Omental fat pad (tissue), 3 donors: ENCODE measurements at regions not wholly inside any gene's neighbourhood (a gene's known extent, or its start where the extent isn't known, plus 50 kb on each side); places are given as distances from the start of the nearest gene placed in this dataset.

Experiments
- ATAC-seq: fragments of 150-250 bp; one replicate; pipeline ENCODE4 v1.9.1; 2016; ENCODE audit warnings: mild to moderate bottlenecking, moderate library complexity; ENCODE audit not compliant: low FRiP score
- DNase-seq: peaks from one replicate; pipeline ENCODE4 v3.0.0-alpha.2; 2019; ENCODE audit warnings: low spot score
- TF ChIP-seq, protein P1 (sequence below), 3 donors: fragments of 450-650 bp; IDR thresholded peaks; one replicate each; pipeline ENCODE4 v1.5.1; 2016 to 2017; ENCODE audit warnings: antibody characterized with exemption in 3 of 3, mild to moderate bottlenecking in 3 of 3, moderate library complexity in 2 of 3

GRCh38 chr3:106908181-106908938 lies 468.9 kb upstream of the CCDC54 start:
- TF ChIP-seq, protein P1, sequence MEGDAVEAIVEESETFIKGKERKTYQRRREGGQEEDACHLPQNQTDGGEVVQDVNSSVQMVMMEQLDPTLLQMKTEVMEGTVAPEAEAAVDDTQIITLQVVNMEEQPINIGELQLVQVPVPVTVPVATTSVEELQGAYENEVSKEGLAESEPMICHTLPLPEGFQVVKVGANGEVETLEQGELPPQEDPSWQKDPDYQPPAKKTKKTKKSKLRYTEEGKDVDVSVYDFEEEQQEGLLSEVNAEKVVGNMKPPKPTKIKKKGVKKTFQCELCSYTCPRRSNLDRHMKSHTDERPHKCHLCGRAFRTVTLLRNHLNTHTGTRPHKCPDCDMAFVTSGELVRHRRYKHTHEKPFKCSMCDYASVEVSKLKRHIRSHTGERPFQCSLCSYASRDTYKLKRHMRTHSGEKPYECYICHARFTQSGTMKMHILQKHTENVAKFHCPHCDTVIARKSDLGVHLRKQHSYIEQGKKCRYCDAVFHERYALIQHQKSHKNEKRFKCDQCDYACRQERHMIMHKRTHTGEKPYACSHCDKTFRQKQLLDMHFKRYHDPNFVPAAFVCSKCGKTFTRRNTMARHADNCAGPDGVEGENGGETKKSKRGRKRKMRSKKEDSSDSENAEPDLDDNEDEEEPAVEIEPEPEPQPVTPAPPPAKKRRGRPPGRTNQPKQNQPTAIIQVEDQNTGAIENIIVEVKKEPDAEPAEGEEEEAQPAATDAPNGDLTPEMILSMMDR (IDR thresholded peaks at IDR 0.05), result no peak
- DNase-seq (no peak), ATAC-seq (no peak)

DNA sequence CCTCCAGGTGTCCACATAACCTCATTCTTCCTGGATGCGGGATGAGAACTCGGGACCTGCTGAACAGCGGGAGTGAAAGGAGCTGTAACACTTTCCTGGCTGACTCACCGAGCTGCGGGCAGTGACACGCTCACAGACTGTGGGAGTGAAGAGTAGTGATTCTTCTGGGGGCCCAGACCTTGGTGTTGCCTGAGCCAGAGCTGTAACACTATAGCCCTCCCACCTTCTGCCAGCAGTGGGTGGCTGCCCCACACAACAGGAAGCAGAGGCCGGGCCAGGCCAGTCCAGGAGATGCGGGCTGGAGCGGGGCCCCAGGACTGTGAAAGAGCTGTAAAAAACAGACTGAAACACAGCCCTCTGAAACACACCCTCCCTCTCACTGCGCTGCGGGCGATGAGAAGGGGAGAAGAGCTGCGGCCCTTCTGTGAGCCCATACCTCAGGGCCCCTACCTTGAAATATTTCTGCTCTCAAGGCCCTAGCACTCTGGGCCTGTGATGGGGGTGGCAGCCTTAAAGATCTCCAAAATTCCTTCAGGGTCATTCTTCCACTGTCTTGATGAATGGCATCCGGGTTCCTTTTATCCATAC lies 464.0 kb upstream of the CCDC54 start:
- TF ChIP-seq, protein P1 (IDR thresholded peaks at IDR 0.05), result no peak
- DNase-seq (no peak), ATAC-seq (no peak)

DNA sequence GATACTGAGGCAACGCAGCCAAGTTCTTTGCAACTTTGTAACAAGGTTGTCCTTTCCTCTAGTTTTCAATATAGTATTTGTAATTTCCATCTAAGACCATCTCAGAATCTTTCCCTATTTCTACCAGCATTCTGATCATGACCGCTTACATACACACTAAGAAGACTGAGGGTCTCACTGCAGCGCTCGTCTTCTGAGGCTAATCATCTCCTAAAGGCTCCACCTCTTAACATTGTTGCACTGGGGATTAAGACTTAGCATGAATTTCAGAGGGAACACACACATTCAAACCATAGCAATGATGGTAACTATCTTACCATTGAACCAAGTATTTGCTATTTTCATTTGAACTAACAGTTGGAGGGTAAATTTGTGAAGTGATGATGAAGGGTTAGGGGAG lies 463.3 kb upstream of the CCDC54 start:
- no peak for ATAC-seq
- TF ChIP-seq, protein P1 (IDR thresholded peaks at IDR 0.05), result no peak
- no peak for DNase-seq

DNA sequence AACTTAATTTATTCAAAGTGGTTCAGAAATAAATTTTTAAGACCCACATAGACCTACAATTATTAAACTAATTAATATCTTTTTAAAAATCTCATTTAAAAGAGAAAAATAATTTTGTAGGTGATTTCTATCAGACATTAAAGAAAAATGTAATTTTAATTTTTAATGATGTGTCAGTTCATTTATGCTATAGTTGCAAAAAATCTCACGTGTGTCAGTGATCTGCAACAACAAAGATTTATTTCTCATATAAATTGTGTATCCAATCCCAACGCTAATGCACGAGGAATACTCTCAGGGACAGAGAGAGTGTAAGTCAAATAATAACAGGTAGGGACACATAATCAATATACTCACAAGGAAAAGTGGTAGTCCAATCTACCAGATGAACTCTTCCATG lies 456.6 kb upstream of the CCDC54 start:
- TF ChIP-seq, protein P1 (IDR thresholded peaks at IDR 0.05), result no peak
- no peak for ATAC-seq
- no peak for DNase-seq

DNA sequence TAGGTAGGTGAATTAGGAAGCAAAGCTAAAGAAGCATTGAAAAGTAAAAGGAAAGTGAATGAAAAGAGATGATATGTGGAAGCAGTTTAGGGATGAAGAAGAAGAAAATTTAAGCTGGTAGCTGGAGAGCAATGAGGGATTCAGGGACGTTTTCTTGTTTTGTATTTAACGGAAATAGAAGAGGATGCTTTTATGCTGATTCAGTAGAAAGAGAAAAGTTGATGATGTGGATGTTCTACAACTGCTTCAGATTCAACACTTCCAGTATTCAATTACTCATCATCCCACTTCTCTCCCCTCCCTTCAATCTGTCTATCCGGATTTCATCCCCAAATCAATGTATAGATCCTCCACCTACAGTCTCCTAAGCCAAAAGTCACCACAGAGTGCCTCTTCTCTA lies 448.2 kb upstream of the CCDC54 start:
- DNase-seq, result no peak
- TF ChIP-seq, protein P1 (IDR thresholded peaks at IDR 0.05), result no peak
- no peak for ATAC-seq

DNA sequence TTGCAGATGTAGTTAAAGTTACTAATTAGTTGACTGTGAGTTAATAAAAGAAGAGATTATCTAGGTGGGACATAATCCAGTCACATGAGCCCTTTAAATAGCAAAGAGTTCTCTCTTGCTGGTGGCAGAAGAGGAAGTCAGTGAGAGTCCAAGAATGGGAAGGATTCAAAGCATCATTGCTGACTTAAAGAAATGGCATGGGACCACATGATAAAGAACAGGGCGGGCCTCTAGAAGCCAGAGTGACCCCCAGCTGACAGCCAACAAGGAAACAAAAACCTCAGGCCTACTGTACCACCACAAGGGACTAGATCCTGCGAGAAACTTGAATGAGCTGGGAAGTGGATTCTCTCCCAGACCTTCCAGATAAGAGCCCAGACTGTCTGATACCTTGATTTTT lies 447.2 kb upstream of the CCDC54 start:
- ATAC-seq (no peak), DNase-seq (no peak)
- TF ChIP-seq, protein P1 (IDR thresholded peaks at IDR 0.05), result no peak

GRCh38 chr3:106931904-106932303 lies 445.3 kb upstream of the CCDC54 start:
- ATAC-seq (no peak), DNase-seq (no peak)
- TF ChIP-seq, protein P1 (IDR thresholded peaks at IDR 0.05), result no peak
